ENCODE measurements at regions not wholly inside any gene's neighbourhood (a gene's known extent, or its start where the extent isn't known, plus 50 kb on each side); places are given as distances from the start of the nearest gene placed in this dataset.
A peak's percentile ranks its signal among the peaks of the same experiment; 100 is the strongest.

GRCh38 chr12:5096241-5096924, 52.7 kb downstream of the KCNA5 start:
- peak; percentile 47 for TF ChIP-seq CTCF (IDR thresholded peaks at IDR 0.05; ENCODE audit: insufficient read depth, low read length, severe bottlenecking)
- no peaks in the 10 kb centered on the region for H3K27me3 ChIP-seq (ENCODE audit: control insufficient read depth, insufficient read depth, low read length)
- no peak overlapping the region for H3K4me3 ChIP-seq (ENCODE audit: low read depth, low read length)
- no peak for FAIRE-seq
- no peaks in the 10 kb centered on the region for H3K36me3 ChIP-seq (ENCODE audit: control insufficient read depth, insufficient read depth, low read length)
- DNase-seq (ENCODE audit: low read depth), result peak; percentile 40

GRCh38 chr12:5097786-5098185, 54.1 kb downstream of the KCNA5 start:
- Histone ChIP-seq H3K27me3 (ENCODE audit: control insufficient read depth, insufficient read depth, low read length) (no peaks in the 10 kb centered on the region), H3K4me3 (ENCODE audit: low read depth, low read length) (no peak overlapping the region), H3K36me3 (ENCODE audit: control insufficient read depth, insufficient read depth, low read length) (no peaks in the 10 kb centered on the region)
- TF ChIP-seq CTCF (IDR thresholded peaks at IDR 0.05; ENCODE audit: insufficient read depth, low read length, severe bottlenecking), result no peak
- FAIRE-seq (peak; percentile 86), DNase-seq (ENCODE audit: low read depth) (no peak)

GRCh38 chr12:5099136-5099535, 55.5 kb downstream of the KCNA5 start:
- no peak for DNase-seq (ENCODE audit: low read depth)
- no peak for TF ChIP-seq CTCF (IDR thresholded peaks at IDR 0.05; ENCODE audit: insufficient read depth, low read length, severe bottlenecking)
- Histone ChIP-seq H3K4me3 (ENCODE audit: low read depth, low read length) (no peak overlapping the region), H3K27me3 (ENCODE audit: control insufficient read depth, insufficient read depth, low read length) (peaks cover 2% of the 10 kb centered on the region), H3K36me3 (ENCODE audit: control insufficient read depth, insufficient read depth, low read length) (no peaks in the 10 kb centered on the region)
- FAIRE-seq, result no peak

DNA sequence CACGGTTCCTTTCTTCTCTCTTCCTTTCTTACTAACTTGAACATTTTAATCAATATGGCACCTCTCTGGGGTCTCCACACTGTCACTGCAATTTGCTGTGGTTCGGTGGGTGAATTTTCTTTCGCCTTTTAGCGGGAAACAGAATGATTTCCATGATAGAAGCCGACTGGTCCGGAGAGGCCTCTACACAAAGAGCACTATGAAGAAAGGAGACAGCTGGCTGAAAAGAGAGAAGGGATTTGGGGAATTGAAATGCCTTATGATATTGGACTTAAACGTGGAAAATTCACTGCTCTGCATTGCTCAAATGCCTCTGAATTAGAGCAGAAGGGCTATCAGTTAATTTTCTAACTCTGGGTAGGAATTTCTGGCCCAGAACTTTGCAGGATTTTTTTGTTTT, 55.9 kb downstream of the KCNA5 start:
- FAIRE-seq, result no peak
- TF ChIP-seq CTCF (IDR thresholded peaks at IDR 0.05; ENCODE audit: insufficient read depth, low read length, severe bottlenecking), result no peak

DNA sequence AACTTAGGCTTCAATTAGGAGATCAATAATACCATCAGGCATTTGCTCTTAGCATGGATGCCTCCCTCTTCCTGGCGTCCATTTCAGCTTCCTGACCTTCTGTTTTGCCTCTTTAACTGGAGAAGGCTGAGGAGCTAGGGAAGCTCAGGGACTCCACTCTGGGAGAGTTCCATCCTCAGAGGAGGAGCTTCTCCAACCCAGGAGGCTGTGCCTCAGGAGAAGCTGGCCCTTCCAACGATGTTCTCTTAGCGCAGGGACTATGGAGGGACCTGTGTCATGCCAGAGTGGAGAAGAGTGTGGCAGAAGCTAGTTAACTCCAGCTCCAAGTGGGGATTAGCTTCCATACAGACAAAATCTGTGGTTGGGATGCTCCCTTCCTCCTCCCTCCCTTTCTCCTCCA, 58.0 kb downstream of the KCNA5 start:
- Histone ChIP-seq H3K4me3 (ENCODE audit: low read depth, low read length) (no peak overlapping the region), H3K36me3 (ENCODE audit: control insufficient read depth, insufficient read depth, low read length) (no peaks in the 10 kb centered on the region), H3K27me3 (ENCODE audit: control insufficient read depth, insufficient read depth, low read length) (peaks cover 2% of the 10 kb centered on the region)
- TF ChIP-seq CTCF (IDR thresholded peaks at IDR 0.05; ENCODE audit: insufficient read depth, low read length, severe bottlenecking), result no peak
- no peak for FAIRE-seq
- no peak for DNase-seq (ENCODE audit: low read depth)

More for the DNA sequence above, 55.9 kb downstream of the KCNA5 start:
- Histone ChIP-seq H3K27me3 (ENCODE audit: control insufficient read depth, insufficient read depth, low read length) (peaks cover 2% of the 10 kb centered on the region), H3K4me3 (ENCODE audit: low read depth, low read length) (no peak overlapping the region), H3K36me3 (ENCODE audit: control insufficient read depth, insufficient read depth, low read length) (no peaks in the 10 kb centered on the region)
- no peak for DNase-seq (ENCODE audit: low read depth)

DNA sequence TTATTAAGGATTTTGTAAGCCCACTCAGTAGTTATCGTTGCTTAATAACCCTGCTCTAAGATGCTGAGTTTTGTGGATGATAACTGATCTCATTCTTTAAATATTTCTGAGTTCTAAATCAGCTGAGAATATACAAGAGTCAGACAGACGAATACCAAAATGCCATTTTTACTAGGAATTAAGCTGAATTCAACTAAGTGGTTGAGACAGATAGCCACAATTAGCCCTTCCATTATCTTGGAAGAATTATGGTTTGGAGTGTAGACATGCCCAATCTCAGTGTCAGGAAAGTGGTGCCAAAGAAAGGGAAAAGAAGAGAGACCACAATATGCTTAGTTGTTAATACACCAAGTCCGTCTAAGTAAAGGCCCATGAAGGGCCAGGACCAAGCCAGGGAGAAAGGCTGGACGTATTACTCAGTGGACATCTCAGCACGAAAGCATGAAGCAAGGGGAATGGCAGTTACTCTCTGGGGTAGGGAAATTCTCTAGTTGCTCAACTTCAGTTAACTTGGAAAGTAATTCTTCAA, 58.6 kb downstream of the KCNA5 start:
- no peak for DNase-seq (ENCODE audit: low read depth)
- no peak for FAIRE-seq

More for the DNA sequence above, 58.6 kb downstream of the KCNA5 start:
- no peaks in the 10 kb centered on the region for H3K36me3 ChIP-seq (ENCODE audit: control insufficient read depth, insufficient read depth, low read length)
- H3K27me3 ChIP-seq (ENCODE audit: control insufficient read depth, insufficient read depth, low read length), result peaks cover 2% of the 10 kb centered on the region
- TF ChIP-seq CTCF (IDR thresholded peaks at IDR 0.05; ENCODE audit: insufficient read depth, low read length, severe bottlenecking), result no peak
- no peak overlapping the region for H3K4me3 ChIP-seq (ENCODE audit: low read depth, low read length)
